ENCODE measurements at regions not wholly inside any gene's neighbourhood (a gene's known extent, or its start where the extent isn't known, plus 50 kb on each side); places are given as distances from the start of the nearest gene placed in this dataset.
A peak's percentile ranks its signal among the peaks of the same experiment; 100 is the strongest.
"Not testable (repeated sequence)": the region's sequence is repeated elsewhere in the genome, so short reads cannot be mapped to it uniquely, and the experiment has no call there.

DNA sequence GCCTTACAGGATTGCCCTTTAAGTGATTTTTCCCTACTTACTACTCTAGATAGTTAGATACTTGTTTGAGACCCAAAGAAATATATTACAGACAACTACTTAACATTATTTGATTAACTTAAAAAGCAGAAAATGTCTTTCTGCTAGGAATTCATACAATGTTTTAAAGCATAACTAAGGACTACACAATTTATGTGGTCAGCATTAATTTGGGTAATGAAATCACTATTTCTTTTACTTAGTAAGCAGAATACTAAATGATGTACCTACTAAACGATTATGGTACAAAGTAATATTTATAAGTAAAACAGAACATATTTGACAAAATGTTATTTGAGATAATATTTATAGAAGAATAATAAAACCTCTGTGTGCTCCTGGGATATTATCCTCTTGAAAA, 371.9 kb upstream of the ARRDC3 start:
- TF ChIP-seq NANOG (IDR thresholded peaks at IDR 0.05; ENCODE audit: borderline replicate concordance) (no peak), POLR2AphosphoS5 (IDR thresholded peaks at IDR 0.05; ENCODE audit: low read depth) (no peak), EZH2 (IDR thresholded peaks at IDR 0.05; ENCODE audit: low read depth, unreplicated experiment) (no peak), JUNB (IDR thresholded peaks at IDR 0.05; ENCODE audit: unreplicated experiment) (no peak), CREB1 (CRISPR knock-in tag; IDR thresholded peaks at IDR 0.05; ENCODE audit: low read depth) (no peak)
- TF ChIP-seq, protein P1, sequence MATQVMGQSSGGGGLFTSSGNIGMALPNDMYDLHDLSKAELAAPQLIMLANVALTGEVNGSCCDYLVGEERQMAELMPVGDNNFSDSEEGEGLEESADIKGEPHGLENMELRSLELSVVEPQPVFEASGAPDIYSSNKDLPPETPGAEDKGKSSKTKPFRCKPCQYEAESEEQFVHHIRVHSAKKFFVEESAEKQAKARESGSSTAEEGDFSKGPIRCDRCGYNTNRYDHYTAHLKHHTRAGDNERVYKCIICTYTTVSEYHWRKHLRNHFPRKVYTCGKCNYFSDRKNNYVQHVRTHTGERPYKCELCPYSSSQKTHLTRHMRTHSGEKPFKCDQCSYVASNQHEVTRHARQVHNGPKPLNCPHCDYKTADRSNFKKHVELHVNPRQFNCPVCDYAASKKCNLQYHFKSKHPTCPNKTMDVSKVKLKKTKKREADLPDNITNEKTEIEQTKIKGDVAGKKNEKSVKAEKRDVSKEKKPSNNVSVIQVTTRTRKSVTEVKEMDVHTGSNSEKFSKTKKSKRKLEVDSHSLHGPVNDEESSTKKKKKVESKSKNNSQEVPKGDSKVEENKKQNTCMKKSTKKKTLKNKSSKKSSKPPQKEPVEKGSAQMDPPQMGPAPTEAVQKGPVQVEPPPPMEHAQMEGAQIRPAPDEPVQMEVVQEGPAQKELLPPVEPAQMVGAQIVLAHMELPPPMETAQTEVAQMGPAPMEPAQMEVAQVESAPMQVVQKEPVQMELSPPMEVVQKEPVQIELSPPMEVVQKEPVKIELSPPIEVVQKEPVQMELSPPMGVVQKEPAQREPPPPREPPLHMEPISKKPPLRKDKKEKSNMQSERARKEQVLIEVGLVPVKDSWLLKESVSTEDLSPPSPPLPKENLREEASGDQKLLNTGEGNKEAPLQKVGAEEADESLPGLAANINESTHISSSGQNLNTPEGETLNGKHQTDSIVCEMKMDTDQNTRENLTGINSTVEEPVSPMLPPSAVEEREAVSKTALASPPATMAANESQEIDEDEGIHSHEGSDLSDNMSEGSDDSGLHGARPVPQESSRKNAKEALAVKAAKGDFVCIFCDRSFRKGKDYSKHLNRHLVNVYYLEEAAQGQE (IDR thresholded peaks at IDR 0.05; ENCODE audit: unreplicated experiment) = no peak
- peaks cover 5% of the 10 kb centered on the region; the same call in 1 of the 2 replicates for H3K9me2 ChIP-seq (ENCODE audit: insufficient read depth)
- H2AFZ ChIP-seq = no peak overlapping the region
- H3K27me3 ChIP-seq (ENCODE audit: insufficient read depth) = no peaks in the 10 kb centered on the region
- no peaks in the 10 kb centered on the region for H3K36me3 ChIP-seq (ENCODE audit: insufficient read depth)
- no peaks in the 10 kb centered on the region for H3K4me1 ChIP-seq (ENCODE audit: insufficient read depth)
- H3K79me2 ChIP-seq (replicated peaks; ENCODE audit: insufficient read depth) = no peaks in the 10 kb centered on the region
- Mint-ChIP-seq H3K27me3 (ENCODE audit: insufficient read depth, low read depth, poor library complexity) (no peaks in the 10 kb centered on the region), H3K36me3 (ENCODE audit: low read depth) (no peaks in the 10 kb centered on the region; the same call in 2 of the 3 replicates), H3K4me1 (0 out of 3 replicates have a peak, but pooled peaks cover 2% of the 10 kb centered on the region), H3K9me3 (no peaks in the 10 kb centered on the region; the same call in 2 of the 3 replicates), H3K27ac (no peak overlapping the region), H3K4me3 (no peak overlapping the region)
- H3F3A ChIP-seq (replicated peaks; ENCODE audit: low read depth) = no peaks in the 10 kb centered on the region
- no peaks in the 10 kb centered on the region for H4K20me1 ChIP-seq (replicated peaks; ENCODE audit: insufficient read depth)
- no peak overlapping the region for H3K4me3 ChIP-seq
- H3K4me2 ChIP-seq = no peak overlapping the region
- no peak overlapping the region for H3K27ac ChIP-seq (ENCODE audit: low read depth)
- ATAC-seq = no peak
- no peak for DNase-seq (ENCODE audit: low spot score)

DNA sequence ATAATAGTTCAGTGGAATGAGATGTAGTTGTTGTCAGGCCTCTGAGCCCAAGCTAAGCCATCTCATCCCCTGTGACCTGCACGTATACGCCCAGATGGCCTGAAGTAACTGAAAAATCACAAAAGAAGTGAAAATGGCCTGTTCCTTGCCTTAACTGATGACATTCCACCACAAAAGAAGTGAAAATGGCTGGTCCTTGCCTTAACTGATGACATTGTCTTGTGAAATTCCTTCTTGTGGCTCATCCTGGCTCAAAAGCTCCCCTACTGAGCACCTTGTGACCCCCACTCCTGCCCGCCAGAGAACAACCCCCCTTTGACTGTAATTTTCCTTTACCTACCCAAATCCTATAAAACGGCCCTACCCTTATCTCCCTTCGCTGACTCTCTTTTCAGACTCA, 361.4 kb upstream of the ARRDC3 start:
- not testable (repeated sequence) for H3K4me3 ChIP-seq; ATAC-seq; H3K36me3 ChIP-seq (ENCODE audit: insufficient read depth); H3F3A ChIP-seq (replicated peaks; ENCODE audit: low read depth); H3K27me3 ChIP-seq (ENCODE audit: insufficient read depth); H3K4me3 Mint-ChIP-seq; H3K79me2 ChIP-seq (replicated peaks; ENCODE audit: insufficient read depth); H4K20me1 ChIP-seq (replicated peaks; ENCODE audit: insufficient read depth); H3K36me3 Mint-ChIP-seq (ENCODE audit: low read depth); DNase-seq (ENCODE audit: low spot score); H3K27me3 Mint-ChIP-seq (ENCODE audit: insufficient read depth, low read depth, poor library complexity); H3K9me2 ChIP-seq (ENCODE audit: insufficient read depth); H3K9me3 Mint-ChIP-seq
- peak overlapping the region; percentile 81 for H2AFZ ChIP-seq
- H3K4me1 Mint-ChIP-seq = peaks cover 29% of the 10 kb centered on the region
- peak overlapping the region; percentile 83 for H3K27ac Mint-ChIP-seq
- peaks cover 41% of the 10 kb centered on the region for H3K4me1 ChIP-seq (ENCODE audit: insufficient read depth)
- H3K4me2 ChIP-seq = 0 out of 2 replicates have a peak overlapping the region, but pooled peaks have one; percentile 46
- peak; percentile 51; the same call in 1 of the 2 replicates for TF ChIP-seq NANOG (IDR thresholded peaks at IDR 0.05; ENCODE audit: borderline replicate concordance)
- peak overlapping the region; percentile 93 for H3K27ac ChIP-seq (ENCODE audit: low read depth)

DNA sequence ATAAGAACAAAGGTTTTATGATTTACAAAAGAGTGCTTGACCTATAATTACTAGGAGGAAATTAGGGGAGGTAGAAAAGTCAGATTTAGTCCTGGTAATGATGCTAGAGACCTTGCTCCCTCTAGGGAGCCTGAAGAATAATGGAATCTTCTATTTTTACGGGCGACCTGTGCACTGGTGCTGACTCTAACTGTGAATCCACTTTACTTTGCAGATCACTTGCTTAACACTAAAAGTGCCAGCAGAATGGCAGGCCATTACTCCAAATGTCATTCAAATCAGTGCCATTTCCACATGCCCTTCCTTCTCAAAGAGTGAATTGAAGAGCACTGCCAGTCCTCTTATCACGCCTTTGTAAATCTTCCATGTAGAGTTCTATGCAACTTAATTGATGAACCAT, 359.4 kb upstream of the ARRDC3 start:
- H2AFZ ChIP-seq = no peak overlapping the region
- DNase-seq (ENCODE audit: low spot score) = no peak
- Mint-ChIP-seq H3K27ac (no peak overlapping the region), H3K9me3 (no peaks in the 10 kb centered on the region), H3K27me3 (ENCODE audit: insufficient read depth, low read depth, poor library complexity) (peaks cover 1% of the 10 kb centered on the region), H3K4me1 (peaks cover 29% of the 10 kb centered on the region), H3K4me3 (no peak overlapping the region), H3K36me3 (ENCODE audit: low read depth) (no peaks in the 10 kb centered on the region)
- H3K4me3 ChIP-seq = no peak overlapping the region
- H3K79me2 ChIP-seq (replicated peaks; ENCODE audit: insufficient read depth) = no peaks in the 10 kb centered on the region
- H3K27me3 ChIP-seq (ENCODE audit: insufficient read depth) = no peaks in the 10 kb centered on the region
- no peaks in the 10 kb centered on the region for H3K36me3 ChIP-seq (ENCODE audit: insufficient read depth)
- TF ChIP-seq, protein P2, sequence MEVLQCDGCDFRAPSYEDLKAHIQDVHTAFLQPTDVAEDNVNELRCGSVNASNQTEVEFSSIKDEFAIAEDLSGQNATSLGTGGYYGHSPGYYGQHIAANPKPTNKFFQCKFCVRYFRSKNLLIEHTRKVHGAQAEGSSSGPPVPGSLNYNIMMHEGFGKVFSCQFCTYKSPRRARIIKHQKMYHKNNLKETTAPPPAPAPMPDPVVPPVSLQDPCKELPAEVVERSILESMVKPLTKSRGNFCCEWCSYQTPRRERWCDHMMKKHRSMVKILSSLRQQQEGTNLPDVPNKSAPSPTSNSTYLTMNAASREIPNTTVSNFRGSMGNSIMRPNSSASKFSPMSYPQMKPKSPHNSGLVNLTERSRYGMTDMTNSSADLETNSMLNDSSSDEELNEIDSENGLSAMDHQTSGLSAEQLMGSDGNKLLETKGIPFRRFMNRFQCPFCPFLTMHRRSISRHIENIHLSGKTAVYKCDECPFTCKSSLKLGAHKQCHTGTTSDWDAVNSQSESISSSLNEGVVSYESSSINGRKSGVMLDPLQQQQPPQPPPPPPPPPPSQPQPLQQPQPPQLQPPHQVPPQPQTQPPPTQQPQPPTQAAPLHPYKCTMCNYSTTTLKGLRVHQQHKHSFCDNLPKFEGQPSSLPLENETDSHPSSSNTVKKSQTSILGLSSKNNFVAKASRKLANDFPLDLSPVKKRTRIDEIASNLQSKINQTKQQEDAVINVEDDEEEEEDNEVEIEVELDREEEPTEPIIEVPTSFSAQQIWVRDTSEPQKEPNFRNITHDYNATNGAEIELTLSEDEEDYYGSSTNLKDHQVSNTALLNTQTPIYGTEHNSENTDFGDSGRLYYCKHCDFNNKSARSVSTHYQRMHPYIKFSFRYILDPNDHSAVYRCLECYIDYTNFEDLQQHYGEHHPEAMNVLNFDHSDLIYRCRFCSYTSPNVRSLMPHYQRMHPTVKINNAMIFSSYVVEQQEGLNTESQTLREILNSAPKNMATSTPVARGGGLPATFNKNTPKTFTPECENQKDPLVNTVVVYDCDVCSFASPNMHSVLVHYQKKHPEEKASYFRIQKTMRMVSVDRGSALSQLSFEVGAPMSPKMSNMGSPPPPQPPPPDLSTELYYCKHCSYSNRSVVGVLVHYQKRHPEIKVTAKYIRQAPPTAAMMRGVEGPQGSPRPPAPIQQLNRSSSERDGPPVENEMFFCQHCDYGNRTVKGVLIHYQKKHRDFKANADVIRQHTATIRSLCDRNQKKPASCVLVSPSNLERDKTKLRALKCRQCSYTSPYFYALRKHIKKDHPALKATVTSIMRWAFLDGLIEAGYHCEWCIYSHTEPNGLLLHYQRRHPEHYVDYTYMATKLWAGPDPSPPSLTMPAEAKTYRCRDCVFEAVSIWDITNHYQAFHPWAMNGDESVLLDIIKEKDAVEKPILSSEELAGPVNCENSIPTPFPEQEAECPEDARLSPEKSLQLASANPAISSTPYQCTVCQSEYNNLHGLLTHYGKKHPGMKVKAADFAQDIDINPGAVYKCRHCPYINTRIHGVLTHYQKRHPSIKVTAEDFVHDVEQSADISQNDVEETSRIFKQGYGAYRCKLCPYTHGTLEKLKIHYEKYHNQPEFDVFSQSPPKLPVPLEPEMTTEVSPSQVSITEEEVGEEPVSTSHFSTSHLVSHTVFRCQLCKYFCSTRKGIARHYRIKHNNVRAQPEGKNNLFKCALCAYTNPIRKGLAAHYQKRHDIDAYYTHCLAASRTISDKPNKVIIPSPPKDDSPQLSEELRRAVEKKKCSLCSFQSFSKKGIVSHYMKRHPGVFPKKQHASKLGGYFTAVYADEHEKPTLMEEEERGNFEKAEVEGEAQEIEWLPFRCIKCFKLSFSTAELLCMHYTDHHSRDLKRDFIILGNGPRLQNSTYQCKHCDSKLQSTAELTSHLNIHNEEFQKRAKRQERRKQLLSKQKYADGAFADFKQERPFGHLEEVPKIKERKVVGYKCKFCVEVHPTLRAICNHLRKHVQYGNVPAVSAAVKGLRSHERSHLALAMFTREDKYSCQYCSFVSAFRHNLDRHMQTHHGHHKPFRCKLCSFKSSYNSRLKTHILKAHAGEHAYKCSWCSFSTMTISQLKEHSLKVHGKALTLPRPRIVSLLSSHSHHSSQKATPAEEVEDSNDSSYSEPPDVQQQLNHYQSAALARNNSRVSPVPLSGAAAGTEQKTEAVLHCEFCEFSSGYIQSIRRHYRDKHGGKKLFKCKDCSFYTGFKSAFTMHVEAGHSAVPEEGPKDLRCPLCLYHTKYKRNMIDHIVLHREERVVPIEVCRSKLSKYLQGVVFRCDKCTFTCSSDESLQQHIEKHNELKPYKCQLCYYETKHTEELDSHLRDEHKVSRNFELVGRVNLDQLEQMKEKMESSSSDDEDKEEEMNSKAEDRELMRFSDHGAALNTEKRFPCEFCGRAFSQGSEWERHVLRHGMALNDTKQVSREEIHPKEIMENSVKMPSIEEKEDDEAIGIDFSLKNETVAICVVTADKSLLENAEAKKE (CRISPR knock-in tag; IDR thresholded peaks at IDR 0.05) = no peak
- TF ChIP-seq EZH2 (IDR thresholded peaks at IDR 0.05; ENCODE audit: low read depth, unreplicated experiment) (no peak), NANOG (IDR thresholded peaks at IDR 0.05; ENCODE audit: borderline replicate concordance) (peak; percentile 84; the same call in 1 of the 2 replicates)
- no peaks in the 10 kb centered on the region; the same call in 1 of the 2 replicates for H3K9me2 ChIP-seq (ENCODE audit: insufficient read depth)
- peak overlapping the region; percentile 30; the same call in 1 of the 2 replicates for H3K27ac ChIP-seq (ENCODE audit: low read depth)
- H3F3A ChIP-seq (replicated peaks; ENCODE audit: low read depth) = no peaks in the 10 kb centered on the region
- ATAC-seq = peak; percentile 67
- H4K20me1 ChIP-seq (replicated peaks; ENCODE audit: insufficient read depth) = no peaks in the 10 kb centered on the region
- H3K4me2 ChIP-seq = peak overlapping the region; percentile 46
- peaks cover 41% of the 10 kb centered on the region for H3K4me1 ChIP-seq (ENCODE audit: insufficient read depth)

Measured in GM23338 (cell line).